ENCODE measurements at regions not wholly inside any gene's neighbourhood (a gene's known extent, or its start where the extent isn't known, plus 50 kb on each side); places are given as distances from the start of the nearest gene placed in this dataset.

DNA sequence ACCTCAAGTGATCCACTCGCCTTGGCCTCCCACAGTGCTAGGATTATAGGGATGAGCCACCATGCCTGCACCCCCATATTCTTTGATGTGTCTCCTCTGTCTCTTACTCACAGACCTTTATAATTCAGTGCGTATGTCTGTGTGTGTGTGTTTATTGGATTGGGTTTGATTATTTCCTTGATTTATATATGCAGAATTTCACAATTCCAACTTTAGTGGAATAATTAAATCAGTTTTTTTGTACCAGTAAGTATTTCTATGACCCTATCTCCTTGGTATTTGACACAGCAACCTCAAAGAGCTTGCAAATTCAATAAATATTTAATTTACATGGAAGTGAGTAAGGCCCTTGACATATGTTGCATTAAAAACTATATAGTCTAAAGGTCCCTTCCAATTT lies 333.9 kb upstream of the ADAMTS5 start:
- Mint-ChIP-seq H3K36me3 (ENCODE audit: low read depth) (peaks cover 3% of the 10 kb centered on the region; the same call in 2 of the 3 replicates), H3K9me3 (peaks cover 7% of the 10 kb centered on the region; the same call in 2 of the 3 replicates), H3K4me1 (no peaks in the 10 kb centered on the region), H3K27ac (no peak overlapping the region), H3K27me3 (ENCODE audit: insufficient read depth, low read depth, poor library complexity) (peaks cover 5% of the 10 kb centered on the region), H3K4me3 (no peak overlapping the region)
- DNase-seq (ENCODE audit: low spot score) = no peak
- H3K4me2 ChIP-seq = no peak overlapping the region
- TF ChIP-seq, protein P1, sequence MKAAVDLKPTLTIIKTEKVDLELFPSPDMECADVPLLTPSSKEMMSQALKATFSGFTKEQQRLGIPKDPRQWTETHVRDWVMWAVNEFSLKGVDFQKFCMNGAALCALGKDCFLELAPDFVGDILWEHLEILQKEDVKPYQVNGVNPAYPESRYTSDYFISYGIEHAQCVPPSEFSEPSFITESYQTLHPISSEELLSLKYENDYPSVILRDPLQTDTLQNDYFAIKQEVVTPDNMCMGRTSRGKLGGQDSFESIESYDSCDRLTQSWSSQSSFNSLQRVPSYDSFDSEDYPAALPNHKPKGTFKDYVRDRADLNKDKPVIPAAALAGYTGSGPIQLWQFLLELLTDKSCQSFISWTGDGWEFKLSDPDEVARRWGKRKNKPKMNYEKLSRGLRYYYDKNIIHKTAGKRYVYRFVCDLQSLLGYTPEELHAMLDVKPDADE (IDR thresholded peaks at IDR 0.05) = no peak
- TF ChIP-seq ZNF331 (CRISPR knock-in tag; IDR thresholded peaks at IDR 0.05; ENCODE audit: low read depth) (no peak), STAT1 (IDR thresholded peaks at IDR 0.05; ENCODE audit: unreplicated experiment) (no peak), EZH2 (IDR thresholded peaks at IDR 0.05; ENCODE audit: low read depth, unreplicated experiment) (no peak)
- no peaks in the 10 kb centered on the region for H3F3A ChIP-seq (replicated peaks; ENCODE audit: low read depth)
- H3K4me3 ChIP-seq = no peak overlapping the region
- H3K27ac ChIP-seq (ENCODE audit: low read depth) = no peak overlapping the region
- no peaks in the 10 kb centered on the region for H4K20me1 ChIP-seq (replicated peaks; ENCODE audit: insufficient read depth)
- H2AFZ ChIP-seq = no peak overlapping the region
- no peak for ATAC-seq
- H3K36me3 ChIP-seq (ENCODE audit: insufficient read depth) = no peaks in the 10 kb centered on the region
- no peaks in the 10 kb centered on the region for H3K4me1 ChIP-seq (ENCODE audit: insufficient read depth)
- no peaks in the 10 kb centered on the region for H3K27me3 ChIP-seq (ENCODE audit: insufficient read depth)
- peaks cover 18% of the 10 kb centered on the region; the same call in 1 of the 2 replicates for H3K9me2 ChIP-seq (ENCODE audit: insufficient read depth)
- no peaks in the 10 kb centered on the region for H3K79me2 ChIP-seq (replicated peaks; ENCODE audit: insufficient read depth)

DNA sequence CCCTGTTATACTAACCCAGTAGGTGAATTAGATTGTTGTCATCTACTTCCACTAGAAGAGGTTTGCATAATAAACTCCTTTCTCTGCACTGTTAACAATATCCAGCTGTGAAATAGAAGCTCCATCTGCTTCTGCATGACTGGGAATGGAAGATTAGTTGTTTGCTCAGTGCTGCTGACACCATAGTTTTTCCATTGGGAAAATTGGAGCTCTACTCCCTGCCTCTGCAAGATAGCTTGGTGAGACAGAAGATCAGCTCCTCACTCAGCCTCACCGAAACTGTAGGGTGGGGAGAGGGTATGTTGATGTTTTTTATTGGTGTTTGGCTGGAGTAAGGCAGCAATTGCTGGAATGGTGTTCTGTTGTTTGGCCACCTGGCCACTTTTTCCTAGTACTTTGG lies 331.6 kb upstream of the ADAMTS5 start:
- Histone ChIP-seq H3K27me3 (ENCODE audit: insufficient read depth) (no peaks in the 10 kb centered on the region), H4K20me1 (replicated peaks; ENCODE audit: insufficient read depth) (no peaks in the 10 kb centered on the region), H3K27ac (ENCODE audit: low read depth) (no peak overlapping the region), H3K9me2 (ENCODE audit: insufficient read depth) (peaks cover 25% of the 10 kb centered on the region; the same call in 1 of the 2 replicates), H3K79me2 (replicated peaks; ENCODE audit: insufficient read depth) (no peaks in the 10 kb centered on the region), H2AFZ (no peak overlapping the region), H3F3A (replicated peaks; ENCODE audit: low read depth) (no peaks in the 10 kb centered on the region), H3K4me1 (ENCODE audit: insufficient read depth) (no peaks in the 10 kb centered on the region), H3K36me3 (ENCODE audit: insufficient read depth) (no peaks in the 10 kb centered on the region), H3K4me2 (no peak overlapping the region), H3K4me3 (no peak overlapping the region)
- Mint-ChIP-seq H3K9me3 (peaks cover 7% of the 10 kb centered on the region; the same call in 2 of the 3 replicates), H3K4me3 (no peak overlapping the region), H3K4me1 (no peaks in the 10 kb centered on the region), H3K27ac (no peak overlapping the region), H3K27me3 (ENCODE audit: insufficient read depth, low read depth, poor library complexity) (peaks cover 5% of the 10 kb centered on the region), H3K36me3 (ENCODE audit: low read depth) (peaks cover 4% of the 10 kb centered on the region; the same call in 2 of the 3 replicates)
- DNase-seq (ENCODE audit: low spot score) = no peak
- no peak for ATAC-seq
- no peak for TF ChIP-seq EZH2 (IDR thresholded peaks at IDR 0.05; ENCODE audit: low read depth, unreplicated experiment)
- TF ChIP-seq JUNB (IDR thresholded peaks at IDR 0.05; ENCODE audit: unreplicated experiment) = no peak

DNA sequence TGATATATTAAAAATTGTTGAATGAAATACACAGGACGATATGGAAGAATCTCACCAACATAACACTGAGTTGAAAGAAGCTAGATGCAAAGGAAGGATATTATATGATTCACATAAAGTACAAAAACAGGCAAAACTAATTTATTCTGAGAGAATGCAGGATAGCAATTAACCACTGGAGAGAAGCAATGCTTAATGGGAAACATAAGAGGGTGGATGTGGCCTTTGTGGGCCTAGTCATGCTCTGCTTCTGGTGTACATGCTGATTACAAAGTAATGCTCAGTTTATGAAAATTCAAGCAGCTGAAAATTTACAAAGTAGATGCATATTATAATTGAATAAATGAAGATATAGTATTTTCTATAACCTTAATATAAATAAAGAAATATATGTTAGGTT lies 326.4 kb upstream of the ADAMTS5 start:
- H3K4me1 ChIP-seq (ENCODE audit: insufficient read depth) = no peaks in the 10 kb centered on the region
- no peaks in the 10 kb centered on the region for H3K27me3 ChIP-seq (ENCODE audit: insufficient read depth)
- peaks cover 7% of the 10 kb centered on the region for H3K9me3 Mint-ChIP-seq
- no peak overlapping the region for H3K4me3 Mint-ChIP-seq
- no peaks in the 10 kb centered on the region; the same call in 1 of the 2 replicates for H3K36me3 ChIP-seq (ENCODE audit: insufficient read depth)
- H3K4me3 ChIP-seq = no peak overlapping the region
- no peak for ATAC-seq
- no peaks in the 10 kb centered on the region for H3F3A ChIP-seq (replicated peaks; ENCODE audit: low read depth)
- no peak overlapping the region for H3K27ac Mint-ChIP-seq
- peaks cover 1% of the 10 kb centered on the region for H3K27me3 Mint-ChIP-seq (ENCODE audit: insufficient read depth, low read depth, poor library complexity)
- peaks cover 4% of the 10 kb centered on the region; the same call in 2 of the 3 replicates for H3K36me3 Mint-ChIP-seq (ENCODE audit: low read depth)
- H3K27ac ChIP-seq (ENCODE audit: low read depth) = no peak overlapping the region
- H2AFZ ChIP-seq = no peak overlapping the region
- H3K79me2 ChIP-seq (replicated peaks; ENCODE audit: insufficient read depth) = no peaks in the 10 kb centered on the region
- no peaks in the 10 kb centered on the region for H3K4me1 Mint-ChIP-seq
- no peaks in the 10 kb centered on the region for H4K20me1 ChIP-seq (replicated peaks; ENCODE audit: insufficient read depth)
- no peak overlapping the region for H3K4me2 ChIP-seq
- DNase-seq (ENCODE audit: low spot score) = no peak
- peaks cover 17% of the 10 kb centered on the region; the same call in 1 of the 2 replicates for H3K9me2 ChIP-seq (ENCODE audit: insufficient read depth)
- TF ChIP-seq, protein P2, sequence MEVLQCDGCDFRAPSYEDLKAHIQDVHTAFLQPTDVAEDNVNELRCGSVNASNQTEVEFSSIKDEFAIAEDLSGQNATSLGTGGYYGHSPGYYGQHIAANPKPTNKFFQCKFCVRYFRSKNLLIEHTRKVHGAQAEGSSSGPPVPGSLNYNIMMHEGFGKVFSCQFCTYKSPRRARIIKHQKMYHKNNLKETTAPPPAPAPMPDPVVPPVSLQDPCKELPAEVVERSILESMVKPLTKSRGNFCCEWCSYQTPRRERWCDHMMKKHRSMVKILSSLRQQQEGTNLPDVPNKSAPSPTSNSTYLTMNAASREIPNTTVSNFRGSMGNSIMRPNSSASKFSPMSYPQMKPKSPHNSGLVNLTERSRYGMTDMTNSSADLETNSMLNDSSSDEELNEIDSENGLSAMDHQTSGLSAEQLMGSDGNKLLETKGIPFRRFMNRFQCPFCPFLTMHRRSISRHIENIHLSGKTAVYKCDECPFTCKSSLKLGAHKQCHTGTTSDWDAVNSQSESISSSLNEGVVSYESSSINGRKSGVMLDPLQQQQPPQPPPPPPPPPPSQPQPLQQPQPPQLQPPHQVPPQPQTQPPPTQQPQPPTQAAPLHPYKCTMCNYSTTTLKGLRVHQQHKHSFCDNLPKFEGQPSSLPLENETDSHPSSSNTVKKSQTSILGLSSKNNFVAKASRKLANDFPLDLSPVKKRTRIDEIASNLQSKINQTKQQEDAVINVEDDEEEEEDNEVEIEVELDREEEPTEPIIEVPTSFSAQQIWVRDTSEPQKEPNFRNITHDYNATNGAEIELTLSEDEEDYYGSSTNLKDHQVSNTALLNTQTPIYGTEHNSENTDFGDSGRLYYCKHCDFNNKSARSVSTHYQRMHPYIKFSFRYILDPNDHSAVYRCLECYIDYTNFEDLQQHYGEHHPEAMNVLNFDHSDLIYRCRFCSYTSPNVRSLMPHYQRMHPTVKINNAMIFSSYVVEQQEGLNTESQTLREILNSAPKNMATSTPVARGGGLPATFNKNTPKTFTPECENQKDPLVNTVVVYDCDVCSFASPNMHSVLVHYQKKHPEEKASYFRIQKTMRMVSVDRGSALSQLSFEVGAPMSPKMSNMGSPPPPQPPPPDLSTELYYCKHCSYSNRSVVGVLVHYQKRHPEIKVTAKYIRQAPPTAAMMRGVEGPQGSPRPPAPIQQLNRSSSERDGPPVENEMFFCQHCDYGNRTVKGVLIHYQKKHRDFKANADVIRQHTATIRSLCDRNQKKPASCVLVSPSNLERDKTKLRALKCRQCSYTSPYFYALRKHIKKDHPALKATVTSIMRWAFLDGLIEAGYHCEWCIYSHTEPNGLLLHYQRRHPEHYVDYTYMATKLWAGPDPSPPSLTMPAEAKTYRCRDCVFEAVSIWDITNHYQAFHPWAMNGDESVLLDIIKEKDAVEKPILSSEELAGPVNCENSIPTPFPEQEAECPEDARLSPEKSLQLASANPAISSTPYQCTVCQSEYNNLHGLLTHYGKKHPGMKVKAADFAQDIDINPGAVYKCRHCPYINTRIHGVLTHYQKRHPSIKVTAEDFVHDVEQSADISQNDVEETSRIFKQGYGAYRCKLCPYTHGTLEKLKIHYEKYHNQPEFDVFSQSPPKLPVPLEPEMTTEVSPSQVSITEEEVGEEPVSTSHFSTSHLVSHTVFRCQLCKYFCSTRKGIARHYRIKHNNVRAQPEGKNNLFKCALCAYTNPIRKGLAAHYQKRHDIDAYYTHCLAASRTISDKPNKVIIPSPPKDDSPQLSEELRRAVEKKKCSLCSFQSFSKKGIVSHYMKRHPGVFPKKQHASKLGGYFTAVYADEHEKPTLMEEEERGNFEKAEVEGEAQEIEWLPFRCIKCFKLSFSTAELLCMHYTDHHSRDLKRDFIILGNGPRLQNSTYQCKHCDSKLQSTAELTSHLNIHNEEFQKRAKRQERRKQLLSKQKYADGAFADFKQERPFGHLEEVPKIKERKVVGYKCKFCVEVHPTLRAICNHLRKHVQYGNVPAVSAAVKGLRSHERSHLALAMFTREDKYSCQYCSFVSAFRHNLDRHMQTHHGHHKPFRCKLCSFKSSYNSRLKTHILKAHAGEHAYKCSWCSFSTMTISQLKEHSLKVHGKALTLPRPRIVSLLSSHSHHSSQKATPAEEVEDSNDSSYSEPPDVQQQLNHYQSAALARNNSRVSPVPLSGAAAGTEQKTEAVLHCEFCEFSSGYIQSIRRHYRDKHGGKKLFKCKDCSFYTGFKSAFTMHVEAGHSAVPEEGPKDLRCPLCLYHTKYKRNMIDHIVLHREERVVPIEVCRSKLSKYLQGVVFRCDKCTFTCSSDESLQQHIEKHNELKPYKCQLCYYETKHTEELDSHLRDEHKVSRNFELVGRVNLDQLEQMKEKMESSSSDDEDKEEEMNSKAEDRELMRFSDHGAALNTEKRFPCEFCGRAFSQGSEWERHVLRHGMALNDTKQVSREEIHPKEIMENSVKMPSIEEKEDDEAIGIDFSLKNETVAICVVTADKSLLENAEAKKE (CRISPR knock-in tag; IDR thresholded peaks at IDR 0.05) = no peak
- TF ChIP-seq, protein P3, sequence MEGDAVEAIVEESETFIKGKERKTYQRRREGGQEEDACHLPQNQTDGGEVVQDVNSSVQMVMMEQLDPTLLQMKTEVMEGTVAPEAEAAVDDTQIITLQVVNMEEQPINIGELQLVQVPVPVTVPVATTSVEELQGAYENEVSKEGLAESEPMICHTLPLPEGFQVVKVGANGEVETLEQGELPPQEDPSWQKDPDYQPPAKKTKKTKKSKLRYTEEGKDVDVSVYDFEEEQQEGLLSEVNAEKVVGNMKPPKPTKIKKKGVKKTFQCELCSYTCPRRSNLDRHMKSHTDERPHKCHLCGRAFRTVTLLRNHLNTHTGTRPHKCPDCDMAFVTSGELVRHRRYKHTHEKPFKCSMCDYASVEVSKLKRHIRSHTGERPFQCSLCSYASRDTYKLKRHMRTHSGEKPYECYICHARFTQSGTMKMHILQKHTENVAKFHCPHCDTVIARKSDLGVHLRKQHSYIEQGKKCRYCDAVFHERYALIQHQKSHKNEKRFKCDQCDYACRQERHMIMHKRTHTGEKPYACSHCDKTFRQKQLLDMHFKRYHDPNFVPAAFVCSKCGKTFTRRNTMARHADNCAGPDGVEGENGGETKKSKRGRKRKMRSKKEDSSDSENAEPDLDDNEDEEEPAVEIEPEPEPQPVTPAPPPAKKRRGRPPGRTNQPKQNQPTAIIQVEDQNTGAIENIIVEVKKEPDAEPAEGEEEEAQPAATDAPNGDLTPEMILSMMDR (conservative IDR thresholded peaks at IDR 0.05; ENCODE audit: low read depth in 2 of 2) = no peak

Data from GM23338 (cell line).